NB4 (cell line): ENCODE measurements at regions not wholly inside any gene's neighbourhood (a gene's known extent, or its start where the extent isn't known, plus 50 kb on each side); places are given as distances from the start of the nearest gene placed in this dataset.

Source experiments
- DNase-seq: peaks from one replicate; pipeline ENCODE4 v3.0.0; 2010; ENCODE audit warnings: low read depth
- H3K4me3 ChIP-seq: one replicate; pipeline ENCODE4 v1.5.1; 2011; ENCODE audit warnings: mild to moderate bottlenecking, low read depth, low read length, moderate library complexity
- MAX ChIP-seq: IDR thresholded peaks from 2 replicates; pipeline ENCODE4 v1.6.1; 2011; ENCODE audit warnings: low read depth, low read length
- MYC ChIP-seq: IDR thresholded peaks from 2 replicates; pipeline ENCODE4 v1.6.1; 2011; ENCODE audit warnings: low read depth, low read length
- POLR2A ChIP-seq: IDR thresholded peaks from 2 replicates; pipeline ENCODE4 v1.6.1; 2011; ENCODE audit warnings: mild to moderate bottlenecking; ENCODE audit not compliant: insufficient read length; ENCODE audit errors: extremely low read depth
- TF ChIP-seq, protein P1 (sequence below): IDR thresholded peaks from one replicate; pipeline ENCODE4 v1.5.1; 2012; ENCODE audit warnings: low read depth, low read length

GRCh38 chr3:132248490-132248889 is 68.7 kb upstream of the ACP3 start:
- no peak overlapping the region for H3K4me3 ChIP-seq
- DNase-seq: no peak
- TF ChIP-seq, protein P1, sequence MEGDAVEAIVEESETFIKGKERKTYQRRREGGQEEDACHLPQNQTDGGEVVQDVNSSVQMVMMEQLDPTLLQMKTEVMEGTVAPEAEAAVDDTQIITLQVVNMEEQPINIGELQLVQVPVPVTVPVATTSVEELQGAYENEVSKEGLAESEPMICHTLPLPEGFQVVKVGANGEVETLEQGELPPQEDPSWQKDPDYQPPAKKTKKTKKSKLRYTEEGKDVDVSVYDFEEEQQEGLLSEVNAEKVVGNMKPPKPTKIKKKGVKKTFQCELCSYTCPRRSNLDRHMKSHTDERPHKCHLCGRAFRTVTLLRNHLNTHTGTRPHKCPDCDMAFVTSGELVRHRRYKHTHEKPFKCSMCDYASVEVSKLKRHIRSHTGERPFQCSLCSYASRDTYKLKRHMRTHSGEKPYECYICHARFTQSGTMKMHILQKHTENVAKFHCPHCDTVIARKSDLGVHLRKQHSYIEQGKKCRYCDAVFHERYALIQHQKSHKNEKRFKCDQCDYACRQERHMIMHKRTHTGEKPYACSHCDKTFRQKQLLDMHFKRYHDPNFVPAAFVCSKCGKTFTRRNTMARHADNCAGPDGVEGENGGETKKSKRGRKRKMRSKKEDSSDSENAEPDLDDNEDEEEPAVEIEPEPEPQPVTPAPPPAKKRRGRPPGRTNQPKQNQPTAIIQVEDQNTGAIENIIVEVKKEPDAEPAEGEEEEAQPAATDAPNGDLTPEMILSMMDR: no peak
- TF ChIP-seq MYC (no peak), MAX (no peak), POLR2A (no peak)

GRCh38 chr3:132253262-132253878 is 63.8 kb upstream of the ACP3 start:
- TF ChIP-seq POLR2A (no peak), MAX (no peak), MYC (no peak)
- TF ChIP-seq, protein P1: peak; percentile 68
- no peak overlapping the region for H3K4me3 ChIP-seq
- DNase-seq: peak; percentile 74

DNA sequence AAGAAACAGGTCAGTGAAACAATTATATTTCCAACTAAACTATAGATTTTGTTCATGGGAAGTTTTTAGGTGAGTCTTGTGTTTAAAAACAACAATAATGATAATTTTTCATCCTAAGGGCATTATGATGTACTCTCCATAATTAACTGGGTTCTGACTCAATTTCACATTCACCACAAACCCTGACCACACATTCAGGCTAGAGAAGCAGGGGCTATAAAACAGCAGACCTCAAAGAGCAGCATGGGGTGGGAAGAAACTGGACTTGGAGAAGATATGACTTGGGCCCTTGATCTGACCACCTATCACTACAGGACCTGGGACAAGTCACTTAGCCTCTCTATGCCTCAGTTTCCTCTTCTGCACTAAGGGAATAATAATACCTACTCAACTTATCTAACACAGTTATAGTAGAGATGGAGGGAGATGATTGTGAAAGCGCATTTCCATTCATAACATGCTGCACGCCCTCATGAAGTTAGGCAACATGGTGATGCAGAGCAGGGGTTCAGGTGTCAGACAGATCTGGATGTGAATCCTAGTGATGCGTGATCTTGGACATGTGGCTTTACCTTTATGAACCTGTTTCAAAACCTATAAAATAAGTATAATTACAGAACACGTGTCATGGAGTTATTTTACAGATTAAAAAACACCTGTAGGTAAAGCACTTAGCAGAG is 63.0 kb upstream of the ACP3 start:
- no peak for TF ChIP-seq MAX
- no peak for TF ChIP-seq POLR2A
- no peak for TF ChIP-seq MYC
- TF ChIP-seq, protein P1: no peak
- peak; percentile 58 for DNase-seq

DNA sequence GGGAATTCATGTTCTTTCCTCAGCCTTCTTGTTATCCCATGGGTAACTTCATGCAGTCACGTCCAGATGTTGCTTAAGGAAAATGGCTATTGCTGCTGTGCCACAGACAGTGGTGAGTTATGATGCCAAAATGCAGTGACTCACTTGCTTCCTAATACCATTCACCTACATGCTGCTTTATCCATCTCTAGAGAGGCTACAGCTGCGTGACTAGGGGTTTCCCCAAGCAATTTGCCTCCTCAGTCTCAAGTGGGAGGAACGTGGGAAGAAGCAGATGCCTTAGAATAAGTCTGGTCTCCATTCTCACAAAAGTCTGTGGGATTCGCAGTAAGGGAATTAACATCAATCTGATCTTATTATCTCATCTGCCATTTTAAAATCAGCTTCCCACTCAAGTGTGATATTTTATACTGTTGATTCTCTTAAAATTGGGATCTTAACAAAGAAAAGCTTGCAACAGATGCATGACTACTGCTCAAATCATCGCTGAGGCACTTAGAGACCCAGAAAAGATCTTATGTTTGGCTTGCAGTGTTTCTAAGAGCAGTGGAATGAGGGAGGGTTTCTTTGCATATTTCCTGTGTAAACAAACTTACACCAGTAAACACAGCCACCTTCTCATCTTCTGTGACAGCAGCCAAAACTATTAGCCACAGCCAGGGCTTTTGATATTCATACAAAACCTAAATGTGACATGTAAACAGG is 62.0 kb upstream of the ACP3 start:
- TF ChIP-seq MYC: no peak
- no peak for TF ChIP-seq MAX
- TF ChIP-seq POLR2A: no peak
- TF ChIP-seq, protein P1: no peak
- DNase-seq: no peak
- no peak overlapping the region for H3K4me3 ChIP-seq

More for the DNA sequence above, 63.0 kb upstream of the ACP3 start:
- no peak overlapping the region for H3K4me3 ChIP-seq

GRCh38 chr3:132256989-132257388 is 60.2 kb upstream of the ACP3 start:
- no peak for TF ChIP-seq MYC
- no peak for TF ChIP-seq MAX
- TF ChIP-seq POLR2A: no peak
- TF ChIP-seq, protein P1: peak; percentile 41
- no peak overlapping the region for H3K4me3 ChIP-seq
- DNase-seq: peak; percentile 76
